Kidney (tissue), 13 donors: ENCODE measurements at regions not wholly inside any gene's neighbourhood (a gene's known extent, or its start where the extent isn't known, plus 50 kb on each side); places are given as distances from the start of the nearest gene placed in this dataset.
"Not testable (repeated sequence)": the region's sequence is repeated elsewhere in the genome, so short reads cannot be mapped to it uniquely, and the experiment has no call there.

Experiments used
- DNase-seq, 5 donors: peaks; one replicate each; pipeline ENCODE4 v3.0.0-alpha.2; 2013 to 2020
- FAIRE-seq: peaks from 2 replicates; lab custom pipeline; 2012; peaks lifted over from hg19 to GRCh38; lab: Jason Lieb, UNC
- H3K27ac ChIP-seq, 2 donors: one replicate each; pipeline ENCODE4 v1.7.0; 2013; ENCODE audit warnings: low read depth in 2 of 2, low read length in 2 of 2, inconsistent platforms in 1 of 2
- H3K27me3 ChIP-seq: one replicate; pipeline ENCODE4 v1.7.1; 2013; ENCODE audit warnings: low read length, inconsistent platforms; ENCODE audit not compliant: control insufficient read depth, insufficient read depth
- H3K36me3 ChIP-seq, 3 donors: one replicate each; pipeline versions ENCODE4 v1.7.0 to v1.7.1; 2013; ENCODE audit warnings: low read length in 3 of 3, control low read depth in 1 of 3, inconsistent platforms in 1 of 3; ENCODE audit not compliant: insufficient read depth in 3 of 3, control insufficient read depth in 2 of 3
- H3K4me1 ChIP-seq, 3 donors: one replicate each; pipeline versions ENCODE4 v1.7.0 to v1.7.1; 2013; ENCODE audit warnings: low read length in 3 of 3, inconsistent platforms in 1 of 3, low read depth in 1 of 3; ENCODE audit not compliant: control insufficient read depth in 2 of 3, insufficient read depth in 2 of 3
- H3K4me3 ChIP-seq, 3 donors: one replicate each; pipeline versions ENCODE4 v1.7.0 to v1.8.1; 2013; ENCODE audit warnings: low read length in 3 of 3, control low read depth in 1 of 3, inconsistent platforms in 1 of 3
- H3K9ac ChIP-seq, 3 donors: one replicate each; pipeline versions ENCODE4 v1.7.0 to v1.7.1; 2013; ENCODE audit warnings: low read length in 3 of 3, control low read depth in 1 of 3, inconsistent platforms in 1 of 3
- H3K9me3 ChIP-seq, 3 donors: one replicate each; pipeline versions ENCODE4 v1.7.0 to v1.7.1; 2013; ENCODE audit warnings: low read length in 3 of 3, control low read depth in 1 of 3, inconsistent platforms in 1 of 3; ENCODE audit not compliant: control insufficient read depth in 2 of 3, insufficient read depth in 1 of 3
- intact Hi-C: fragments of 100-400 bp; cut with DNase I; formaldehyde crosslinking; loops from one replicate; pipeline ENCODE4 v1.11.1; 2022
- TF ChIP-seq, protein P1 (sequence below): IDR thresholded peaks from 3 replicates; pipeline ENCODE4 v1.5.1; 2012; ENCODE audit warnings: mild to moderate bottlenecking, moderate library complexity, borderline replicate concordance; ENCODE audit not compliant: insufficient read depth; ENCODE audit errors: extremely low read depth
- donor health status: control.
- donor health status: control.
- donor health status: control.
- donor health status: control.
- donor health status: control.
- donor health status: DM: yes; HTN: yes; CAD: no.
- donor health status: Normal renal cell carcinoma (clear cell type).

DNA sequence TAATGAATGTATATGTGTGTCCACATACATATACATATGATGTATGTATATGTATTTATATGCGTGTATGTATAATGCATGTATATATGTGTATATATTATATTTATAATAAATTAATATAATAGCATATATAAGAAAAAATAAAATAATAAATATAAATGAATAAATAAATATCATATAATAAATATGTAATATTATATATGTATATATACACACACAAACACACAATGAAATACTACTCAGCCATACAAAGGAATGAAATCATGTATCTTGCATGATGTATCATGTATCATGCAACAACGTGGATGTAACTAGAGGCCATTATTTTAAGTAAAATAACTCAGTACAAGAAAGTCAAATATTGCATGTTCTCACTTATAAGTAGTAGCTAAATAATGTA lies 788.7 kb upstream of the CHORDC1 start:
- H3K36me3 ChIP-seq: no peaks in the 10 kb centered on the region
- no peaks in the 10 kb centered on the region for H3K27me3 ChIP-seq
- intact Hi-C loops: no loop called here
- FAIRE-seq (peak; percentile 85), DNase-seq (no peak)
- TF ChIP-seq, protein P1, sequence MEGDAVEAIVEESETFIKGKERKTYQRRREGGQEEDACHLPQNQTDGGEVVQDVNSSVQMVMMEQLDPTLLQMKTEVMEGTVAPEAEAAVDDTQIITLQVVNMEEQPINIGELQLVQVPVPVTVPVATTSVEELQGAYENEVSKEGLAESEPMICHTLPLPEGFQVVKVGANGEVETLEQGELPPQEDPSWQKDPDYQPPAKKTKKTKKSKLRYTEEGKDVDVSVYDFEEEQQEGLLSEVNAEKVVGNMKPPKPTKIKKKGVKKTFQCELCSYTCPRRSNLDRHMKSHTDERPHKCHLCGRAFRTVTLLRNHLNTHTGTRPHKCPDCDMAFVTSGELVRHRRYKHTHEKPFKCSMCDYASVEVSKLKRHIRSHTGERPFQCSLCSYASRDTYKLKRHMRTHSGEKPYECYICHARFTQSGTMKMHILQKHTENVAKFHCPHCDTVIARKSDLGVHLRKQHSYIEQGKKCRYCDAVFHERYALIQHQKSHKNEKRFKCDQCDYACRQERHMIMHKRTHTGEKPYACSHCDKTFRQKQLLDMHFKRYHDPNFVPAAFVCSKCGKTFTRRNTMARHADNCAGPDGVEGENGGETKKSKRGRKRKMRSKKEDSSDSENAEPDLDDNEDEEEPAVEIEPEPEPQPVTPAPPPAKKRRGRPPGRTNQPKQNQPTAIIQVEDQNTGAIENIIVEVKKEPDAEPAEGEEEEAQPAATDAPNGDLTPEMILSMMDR: no peak
- no peaks in the 10 kb centered on the region for H3K4me1 ChIP-seq
- no peak overlapping the region for H3K4me3 ChIP-seq
- no peak overlapping the region for H3K27ac ChIP-seq
- H3K9me3 ChIP-seq: peaks cover 0 to 6% (median 0%) of the 10 kb centered on the region in 3 donors
- no peak overlapping the region for H3K9ac ChIP-seq

- Histone ChIP-seq H3K4me1 (no peaks in the 10 kb centered on the region), H3K27me3 (no peaks in the 10 kb centered on the region), H3K36me3 (no peaks in the 10 kb centered on the region), H3K9ac (no peak overlapping the region), H3K27ac (no peak overlapping the region), H3K4me3 (no peak overlapping the region), H3K9me3 (peaks cover 0 to 6% (median 0%) of the 10 kb centered on the region in 3 donors)
- FAIRE-seq (no peak), DNase-seq (no peak)
- TF ChIP-seq, protein P1: no peak
- intact Hi-C loops: no loop called here
Observed at GRCh38 chr11:91005458-91005857, 782.6 kb upstream of the CHORDC1 start.

DNA sequence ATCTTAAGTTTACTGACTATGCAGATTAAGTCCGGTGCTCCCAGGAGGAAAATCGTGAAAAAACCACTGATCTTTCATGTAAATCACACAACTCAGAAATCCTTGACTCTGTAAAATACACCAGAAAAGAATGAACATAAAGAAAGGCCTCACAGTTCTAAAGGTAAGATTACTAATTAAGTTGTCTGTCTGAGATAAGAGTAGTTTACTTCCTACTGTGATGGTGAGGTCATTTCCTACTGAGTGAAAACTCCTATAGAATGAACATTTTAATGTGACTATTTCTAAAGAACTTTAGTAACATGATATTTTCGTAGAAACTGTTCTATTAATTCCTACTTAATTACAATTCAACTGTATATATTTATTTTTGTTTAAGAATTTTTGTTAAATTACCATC lies 774.4 kb upstream of the CHORDC1 start:
- Histone ChIP-seq H3K27me3 (no peaks in the 10 kb centered on the region), H3K4me3 (no peak overlapping the region)

DNA sequence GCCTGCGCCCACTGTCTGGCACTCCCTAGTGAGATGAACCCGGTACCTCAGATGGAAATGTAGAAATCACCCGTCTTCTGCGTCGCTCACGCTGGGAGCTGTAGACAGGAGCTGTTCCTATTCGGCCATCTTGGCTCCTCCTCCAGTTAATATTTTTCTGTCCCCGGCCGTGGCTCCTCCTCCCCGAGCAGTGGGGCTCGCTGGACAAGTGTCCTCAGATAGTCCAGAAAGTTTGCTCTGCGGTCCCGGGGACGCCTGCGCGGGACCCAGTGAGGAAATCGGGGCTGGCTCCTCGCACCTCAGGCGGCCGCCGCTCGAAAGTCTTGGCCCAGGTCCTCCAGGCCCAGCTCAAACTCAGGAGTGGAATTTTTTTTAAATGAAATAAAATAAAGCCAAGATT lies 749.3 kb upstream of the CHORDC1 start:
- H3K4me1 ChIP-seq, H3K9ac ChIP-seq, FAIRE-seq, H3K4me3 ChIP-seq, H3K36me3 ChIP-seq, H3K9me3 ChIP-seq, H3K27me3 ChIP-seq, DNase-seq, H3K27ac ChIP-seq, intact Hi-C loops: not testable (repeated sequence)

More for the DNA sequence above, 774.4 kb upstream of the CHORDC1 start:
- Histone ChIP-seq H3K9ac (no peak overlapping the region), H3K9me3 (no peaks in the 10 kb centered on the region), H3K4me1 (no peaks in the 10 kb centered on the region), H3K27ac (no peak overlapping the region), H3K36me3 (no peaks in the 10 kb centered on the region)
- TF ChIP-seq, protein P1: no peak
- intact Hi-C loops: no loop called here
- DNase-seq (no peak), FAIRE-seq (no peak)
